Neural progenitor cell (in vitro differentiated cells): ENCODE measurements at regions not wholly inside any gene's neighbourhood (a gene's known extent, or its start where the extent isn't known, plus 50 kb on each side); places are given as distances from the start of the nearest gene placed in this dataset.

Experiments used
- DNase-seq: peaks from one replicate; pipeline ENCODE4 v3.0.0-alpha.2; 2016; ENCODE audit warnings: low spot score
- H2AFZ ChIP-seq: fragments of 200-600 bp; sonication (generic); replicated peaks from 2 replicates; pipeline ENCODE4 v1.6.1; 2016; ENCODE audit warnings: antibody characterized with exemption
- H3F3A ChIP-seq: fragments of 200-600 bp; sonication (generic); 2 replicates; pipeline ENCODE4 v1.6.1; 2016; ENCODE audit warnings: antibody characterized with exemption, low read depth
- H3K27ac ChIP-seq: fragments of 200-600 bp; sonication (generic); 2 replicates; pipeline ENCODE4 v1.5.1; 2016; ENCODE audit warnings: mild to moderate bottlenecking
- H3K27me3 ChIP-seq: fragments of 200-600 bp; sonication (generic); 2 replicates; pipeline ENCODE4 v1.6.1; 2016; ENCODE audit warnings: mild to moderate bottlenecking, moderate library complexity
- H3K36me3 ChIP-seq: fragments of 200-600 bp; sonication (generic); 2 replicates; pipeline ENCODE4 v1.5.1; 2016
- H3K4me1 ChIP-seq: fragments of 200-600 bp; sonication (generic); 2 replicates; pipeline ENCODE4 v1.6.1; 2016; ENCODE audit warnings: mixed run types
- H3K4me2 ChIP-seq: fragments of 200-600 bp; sonication (generic); 2 replicates; pipeline ENCODE4 v1.6.1; 2016
- H3K4me3 ChIP-seq: fragments of 200-600 bp; sonication (generic); 2 replicates; pipeline ENCODE4 v1.5.1; 2016
- H3K79me2 ChIP-seq: fragments of 200-600 bp; sonication (generic); 2 replicates; pipeline ENCODE4 v1.6.1; 2016; ENCODE audit warnings: low read depth
- H3K9ac ChIP-seq: fragments of 200-600 bp; sonication (generic); 2 replicates; pipeline ENCODE4 v1.6.1; 2016
- H3K9me3 ChIP-seq: fragments of 200-600 bp; sonication (generic); 2 replicates; pipeline ENCODE4 v1.5.1; 2016; ENCODE audit warnings: low read depth
- H4K20me1 ChIP-seq: fragments of 200-600 bp; sonication (generic); 2 replicates; pipeline ENCODE4 v1.6.1; 2016; ENCODE audit warnings: low read depth
- H3K27ac Mint-ChIP-seq: 3 replicates; pipeline ENCODE4 v1.8.0; 2021; ENCODE audit warnings: mixed read lengths
- H3K27me3 Mint-ChIP-seq: 2 replicates; pipeline ENCODE4 v1.8.0; 2022; ENCODE audit warnings: low read depth, mild to moderate bottlenecking, inconsistent platforms, moderate library complexity, mixed read lengths; ENCODE audit not compliant: insufficient read depth
- H3K36me3 Mint-ChIP-seq: 3 replicates; pipeline ENCODE4 v1.8.0; 2021; ENCODE audit warnings: mixed read lengths
- H3K4me1 Mint-ChIP-seq: 3 replicates; pipeline ENCODE4 v1.8.0; 2021; ENCODE audit warnings: mixed read lengths
- H3K4me3 Mint-ChIP-seq: 3 replicates; pipeline ENCODE4 v1.8.0; 2021; ENCODE audit warnings: mild to moderate bottlenecking, moderate library complexity, mixed read lengths
- H3K9me3 Mint-ChIP-seq: 3 replicates; pipeline ENCODE4 v1.8.0; 2020; ENCODE audit warnings: mixed read lengths
- EZH2 ChIP-seq: fragments of 200-600 bp; sonication (generic); IDR thresholded peaks from 2 replicates; pipeline ENCODE4 v1.6.1; 2017; ENCODE audit warnings: antibody characterized with exemption, mild to moderate bottlenecking, moderate library complexity
- EZH2phosphoT487 ChIP-seq: fragments of 200-600 bp; sonication (generic); IDR thresholded peaks from 2 replicates; pipeline ENCODE4 v1.6.1; 2017; ENCODE audit warnings: antibody characterized with exemption
- TF ChIP-seq, protein P1 (sequence below): fragments of 200-600 bp; sonication (generic); IDR thresholded peaks from 2 replicates; pipeline ENCODE4 v1.5.1; 2017; ENCODE audit warnings: antibody characterized with exemption, mild to moderate bottlenecking

DNA sequence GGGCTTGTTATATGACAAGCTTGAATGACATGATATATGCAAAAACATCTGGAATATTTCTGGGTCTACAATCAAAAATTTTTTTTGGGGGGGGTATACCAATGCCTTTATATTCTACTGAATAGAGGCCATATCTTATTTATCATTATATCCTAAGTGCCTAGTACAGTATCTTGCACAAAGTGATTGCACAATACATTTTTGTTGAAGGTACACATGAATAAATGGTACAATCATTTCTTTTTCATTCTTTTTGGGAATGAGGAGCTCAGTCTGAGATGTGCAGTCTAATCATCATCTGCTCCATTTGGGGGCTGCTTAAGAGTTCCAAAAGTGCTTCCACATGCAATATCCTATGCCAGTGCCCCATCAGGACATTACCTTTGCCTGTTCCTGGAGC is 214.6 kb downstream of the KIF20B start:
- Histone ChIP-seq H3F3A (no peaks in the 10 kb centered on the region), H3K4me1 (no peaks in the 10 kb centered on the region), H3K27ac (no peak overlapping the region), H3K4me3 (no peak overlapping the region), H2AFZ (no peak overlapping the region), H3K9ac (no peak overlapping the region), H3K27me3 (no peaks in the 10 kb centered on the region), H3K36me3 (no peaks in the 10 kb centered on the region), H3K9me3 (no peaks in the 10 kb centered on the region), H3K4me2 (no peak overlapping the region), H4K20me1 (no peaks in the 10 kb centered on the region), H3K79me2 (no peaks in the 10 kb centered on the region)
- H3K27ac Mint-ChIP-seq: no peak overlapping the region
- no peak overlapping the region for H3K4me3 Mint-ChIP-seq
- H3K4me1 Mint-ChIP-seq: no peaks in the 10 kb centered on the region
- peaks cover 2% of the 10 kb centered on the region for H3K27me3 Mint-ChIP-seq
- H3K9me3 Mint-ChIP-seq: peaks cover 2% of the 10 kb centered on the region
- TF ChIP-seq, protein P1, sequence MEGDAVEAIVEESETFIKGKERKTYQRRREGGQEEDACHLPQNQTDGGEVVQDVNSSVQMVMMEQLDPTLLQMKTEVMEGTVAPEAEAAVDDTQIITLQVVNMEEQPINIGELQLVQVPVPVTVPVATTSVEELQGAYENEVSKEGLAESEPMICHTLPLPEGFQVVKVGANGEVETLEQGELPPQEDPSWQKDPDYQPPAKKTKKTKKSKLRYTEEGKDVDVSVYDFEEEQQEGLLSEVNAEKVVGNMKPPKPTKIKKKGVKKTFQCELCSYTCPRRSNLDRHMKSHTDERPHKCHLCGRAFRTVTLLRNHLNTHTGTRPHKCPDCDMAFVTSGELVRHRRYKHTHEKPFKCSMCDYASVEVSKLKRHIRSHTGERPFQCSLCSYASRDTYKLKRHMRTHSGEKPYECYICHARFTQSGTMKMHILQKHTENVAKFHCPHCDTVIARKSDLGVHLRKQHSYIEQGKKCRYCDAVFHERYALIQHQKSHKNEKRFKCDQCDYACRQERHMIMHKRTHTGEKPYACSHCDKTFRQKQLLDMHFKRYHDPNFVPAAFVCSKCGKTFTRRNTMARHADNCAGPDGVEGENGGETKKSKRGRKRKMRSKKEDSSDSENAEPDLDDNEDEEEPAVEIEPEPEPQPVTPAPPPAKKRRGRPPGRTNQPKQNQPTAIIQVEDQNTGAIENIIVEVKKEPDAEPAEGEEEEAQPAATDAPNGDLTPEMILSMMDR: no peak
- TF ChIP-seq EZH2: no peak
- no peak for TF ChIP-seq EZH2phosphoT487
- H3K36me3 Mint-ChIP-seq: no peaks in the 10 kb centered on the region
- no peak for DNase-seq

- Histone ChIP-seq H3K9ac (no peak overlapping the region), H3F3A (no peaks in the 10 kb centered on the region), H3K36me3 (no peaks in the 10 kb centered on the region), H3K4me3 (no peak overlapping the region), H4K20me1 (no peaks in the 10 kb centered on the region), H3K27me3 (no peaks in the 10 kb centered on the region), H3K27ac (no peak overlapping the region), H3K9me3 (no peaks in the 10 kb centered on the region), H2AFZ (no peak overlapping the region), H3K79me2 (no peaks in the 10 kb centered on the region), H3K4me2 (no peak overlapping the region), H3K4me1 (no peaks in the 10 kb centered on the region)
- H3K4me1 Mint-ChIP-seq: no peaks in the 10 kb centered on the region
- H3K27ac Mint-ChIP-seq: no peak overlapping the region
- TF ChIP-seq EZH2phosphoT487: no peak
- TF ChIP-seq, protein P1: no peak
- TF ChIP-seq EZH2: no peak
- no peak for DNase-seq
- no peak overlapping the region for H3K4me3 Mint-ChIP-seq
- H3K27me3 Mint-ChIP-seq: peaks cover 2% of the 10 kb centered on the region
- H3K36me3 Mint-ChIP-seq: no peaks in the 10 kb centered on the region
- peaks cover 2% of the 10 kb centered on the region for H3K9me3 Mint-ChIP-seq
Observed at GRCh38 chr10:89916468-89917215, 215.3 kb downstream of the KIF20B start.

GRCh38 chr10:89921403-89921802 is 220.0 kb downstream of the KIF20B start:
- Histone ChIP-seq H4K20me1 (no peaks in the 10 kb centered on the region), H3K4me3 (no peak overlapping the region), H3K9ac (no peak overlapping the region), H3K27ac (no peak overlapping the region), H3F3A (no peaks in the 10 kb centered on the region), H3K27me3 (no peaks in the 10 kb centered on the region), H3K9me3 (no peaks in the 10 kb centered on the region), H3K36me3 (no peaks in the 10 kb centered on the region), H3K79me2 (no peaks in the 10 kb centered on the region), H3K4me2 (no peak overlapping the region), H3K4me1 (no peaks in the 10 kb centered on the region), H2AFZ (no peak overlapping the region)
- no peak overlapping the region for H3K4me3 Mint-ChIP-seq
- DNase-seq: no peak
- peaks cover 2% of the 10 kb centered on the region for H3K9me3 Mint-ChIP-seq
- no peak for TF ChIP-seq EZH2phosphoT487
- no peak for TF ChIP-seq EZH2
- TF ChIP-seq, protein P1: no peak
- H3K4me1 Mint-ChIP-seq: no peaks in the 10 kb centered on the region
- no peaks in the 10 kb centered on the region for H3K36me3 Mint-ChIP-seq
- no peak overlapping the region for H3K27ac Mint-ChIP-seq
- H3K27me3 Mint-ChIP-seq: no peaks in the 10 kb centered on the region
